ENCODE measurements at regions not wholly inside any gene's neighbourhood (a gene's known extent, or its start where the extent isn't known, plus 50 kb on each side); places are given as distances from the start of the nearest gene placed in this dataset.

DNA sequence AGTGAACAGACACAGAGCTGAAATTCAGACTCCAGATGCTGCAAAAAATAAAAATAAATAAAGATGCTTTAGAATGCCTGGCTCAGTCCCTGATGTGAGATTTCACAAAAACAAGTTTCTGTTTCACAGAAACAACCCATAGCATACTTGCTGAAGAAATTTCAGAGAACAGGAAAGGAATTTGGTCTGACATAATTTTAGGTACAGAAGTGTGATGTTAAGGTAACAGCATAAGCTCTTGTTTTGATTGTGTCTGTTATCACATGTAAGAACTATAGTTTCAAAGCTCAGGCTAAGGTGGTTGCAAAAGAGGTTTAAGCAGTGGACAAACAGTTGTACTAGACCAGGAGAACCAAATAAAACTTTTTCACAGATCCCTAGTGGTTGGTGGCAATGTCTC lies 152.1 kb downstream of the PTGER3 start:
- TF ChIP-seq EP300 (IDR thresholded peaks at IDR 0.05), result no peak
- TF ChIP-seq, protein P1, sequence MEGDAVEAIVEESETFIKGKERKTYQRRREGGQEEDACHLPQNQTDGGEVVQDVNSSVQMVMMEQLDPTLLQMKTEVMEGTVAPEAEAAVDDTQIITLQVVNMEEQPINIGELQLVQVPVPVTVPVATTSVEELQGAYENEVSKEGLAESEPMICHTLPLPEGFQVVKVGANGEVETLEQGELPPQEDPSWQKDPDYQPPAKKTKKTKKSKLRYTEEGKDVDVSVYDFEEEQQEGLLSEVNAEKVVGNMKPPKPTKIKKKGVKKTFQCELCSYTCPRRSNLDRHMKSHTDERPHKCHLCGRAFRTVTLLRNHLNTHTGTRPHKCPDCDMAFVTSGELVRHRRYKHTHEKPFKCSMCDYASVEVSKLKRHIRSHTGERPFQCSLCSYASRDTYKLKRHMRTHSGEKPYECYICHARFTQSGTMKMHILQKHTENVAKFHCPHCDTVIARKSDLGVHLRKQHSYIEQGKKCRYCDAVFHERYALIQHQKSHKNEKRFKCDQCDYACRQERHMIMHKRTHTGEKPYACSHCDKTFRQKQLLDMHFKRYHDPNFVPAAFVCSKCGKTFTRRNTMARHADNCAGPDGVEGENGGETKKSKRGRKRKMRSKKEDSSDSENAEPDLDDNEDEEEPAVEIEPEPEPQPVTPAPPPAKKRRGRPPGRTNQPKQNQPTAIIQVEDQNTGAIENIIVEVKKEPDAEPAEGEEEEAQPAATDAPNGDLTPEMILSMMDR (IDR thresholded peaks at IDR 0.05), result no peak
- TF ChIP-seq POLR2A (IDR thresholded peaks at IDR 0.05), result no peak
- no peak overlapping the region for H3K27ac ChIP-seq

DNA sequence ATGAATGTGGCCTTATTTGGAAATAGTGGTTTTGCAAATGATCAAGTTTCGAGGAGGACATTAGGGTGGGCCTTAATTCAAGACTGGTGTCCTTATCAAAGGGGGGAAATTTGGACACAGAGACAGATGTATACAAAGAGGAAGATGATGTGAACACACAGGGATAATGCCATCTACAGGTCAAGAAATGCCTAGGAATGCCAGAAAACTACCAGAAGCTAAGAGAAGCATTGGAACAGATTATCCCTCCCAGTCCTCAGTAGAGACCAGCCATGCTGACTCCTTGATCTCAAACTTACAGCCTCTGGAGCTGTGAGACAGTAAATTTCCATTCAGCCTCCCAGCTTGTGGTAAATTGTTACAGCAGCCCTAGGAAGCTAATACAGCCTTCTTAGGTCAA lies 151.4 kb downstream of the PTGER3 start:
- Histone ChIP-seq H3K27me3 (no peaks in the 10 kb centered on the region), H3K4me1 (no peaks in the 10 kb centered on the region), H3K27ac (no peak overlapping the region), H3K9me3 (no peaks in the 10 kb centered on the region), H3K4me3 (no peak overlapping the region), H3K36me3 (no peaks in the 10 kb centered on the region)
- 47 to 60% methylated on average over 1 of the region's 1 CpG for WGBS, 2 donors
- DNase-seq (ENCODE audit: low spot score in 2 of 2), result no peak
- TF ChIP-seq EP300 (IDR thresholded peaks at IDR 0.05) (no peak), POLR2A (IDR thresholded peaks at IDR 0.05) (no peak)
- TF ChIP-seq, protein P1 (IDR thresholded peaks at IDR 0.05), result no peak

More for the DNA sequence above, 152.1 kb downstream of the PTGER3 start:
- no peak for DNase-seq (ENCODE audit: low spot score in 2 of 2)
- Histone ChIP-seq H3K27me3 (no peaks in the 10 kb centered on the region), H3K4me3 (no peak overlapping the region), H3K36me3 (no peaks in the 10 kb centered on the region), H3K4me1 (no peaks in the 10 kb centered on the region), H3K9me3 (no peaks in the 10 kb centered on the region)

DNA sequence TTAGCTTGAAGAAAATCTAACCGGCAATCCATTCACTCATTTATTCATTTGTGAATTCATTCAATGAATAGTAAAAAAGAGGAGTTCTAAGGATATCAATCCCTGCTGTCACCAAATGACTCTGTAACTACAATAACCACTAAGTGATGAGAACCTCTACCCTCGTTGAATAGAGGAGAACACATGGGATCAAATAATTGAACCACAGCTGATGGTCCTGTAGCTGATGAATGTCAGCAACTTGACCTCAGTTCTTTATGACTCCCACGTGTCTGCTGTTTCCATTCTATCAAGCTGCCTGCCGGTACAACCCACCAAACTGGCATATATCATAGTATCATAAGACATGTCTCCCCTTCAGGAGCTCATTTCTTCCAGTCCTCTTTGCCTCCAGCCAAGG lies 150.3 kb downstream of the PTGER3 start:
- H3K4me1 ChIP-seq, result no peaks in the 10 kb centered on the region
- H3K4me3 ChIP-seq, result no peak overlapping the region
- H3K27me3 ChIP-seq, result no peaks in the 10 kb centered on the region
- no peak for DNase-seq (ENCODE audit: low spot score in 2 of 2)
- H3K27ac ChIP-seq, result no peak overlapping the region
- no peaks in the 10 kb centered on the region for H3K36me3 ChIP-seq
- TF ChIP-seq EP300 (IDR thresholded peaks at IDR 0.05) (no peak), POLR2A (IDR thresholded peaks at IDR 0.05) (no peak)
- TF ChIP-seq, protein P1 (IDR thresholded peaks at IDR 0.05), result no peak
- 53 to 63% methylated on average over 4 of the region's 4 CpGs for WGBS, 2 donors
- no peaks in the 10 kb centered on the region for H3K9me3 ChIP-seq

DNA sequence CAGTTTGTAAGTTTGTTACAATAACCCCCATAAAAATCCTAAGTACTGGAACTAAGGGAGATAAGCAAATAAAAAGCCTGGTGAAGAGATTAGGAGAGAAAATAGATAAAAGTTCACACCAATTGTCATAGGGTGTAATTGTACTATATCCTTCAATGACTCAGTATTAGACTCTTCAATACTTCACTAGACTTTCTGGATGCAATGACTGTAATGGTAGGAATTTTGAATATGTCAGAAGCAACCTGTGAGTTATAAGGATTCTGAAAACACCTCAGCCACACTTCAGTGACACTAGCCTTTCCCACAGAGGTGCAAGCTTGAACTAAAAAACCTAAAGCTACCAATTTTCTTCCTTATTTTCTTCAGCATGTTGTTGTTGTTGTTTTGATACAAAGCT lies 147.9 kb downstream of the PTGER3 start:
- H3K27me3 ChIP-seq, result no peaks in the 10 kb centered on the region
- TF ChIP-seq, protein P1 (IDR thresholded peaks at IDR 0.05), result no peak
- TF ChIP-seq EP300 (IDR thresholded peaks at IDR 0.05) (no peak), POLR2A (IDR thresholded peaks at IDR 0.05) (no peak)
- DNase-seq (ENCODE audit: low spot score in 2 of 2), result no peak

DNA sequence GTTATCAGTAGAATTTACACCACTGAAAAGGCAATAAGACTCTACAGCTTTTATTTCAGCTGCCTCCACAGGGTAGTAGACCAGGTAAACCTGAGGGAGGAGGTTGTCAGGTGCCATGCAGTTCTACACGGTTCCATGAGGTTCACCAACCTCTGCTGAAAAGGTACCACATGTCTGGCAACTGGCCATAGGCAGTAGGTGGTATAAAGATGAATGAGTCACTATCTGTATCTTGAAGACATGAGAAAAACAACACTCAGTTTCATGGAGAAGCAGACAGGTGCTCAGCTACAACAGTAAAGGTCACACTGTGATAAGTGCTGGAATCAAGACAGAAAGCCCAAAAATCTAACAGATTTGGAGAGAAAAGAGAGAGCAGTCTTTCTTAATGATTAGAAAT lies 145.4 kb downstream of the PTGER3 start:
- DNase-seq (ENCODE audit: low spot score in 2 of 2), result no peak
- no peaks in the 10 kb centered on the region for H3K9me3 ChIP-seq
- TF ChIP-seq EP300 (IDR thresholded peaks at IDR 0.05) (no peak), POLR2A (IDR thresholded peaks at IDR 0.05) (no peak)
- TF ChIP-seq, protein P1 (IDR thresholded peaks at IDR 0.05), result no peak
- WGBS, 2 donors, result 69 to 80% methylated on average over 1 of the region's 1 CpG
- H3K36me3 ChIP-seq, result no peaks in the 10 kb centered on the region
- H3K27ac ChIP-seq, result no peak overlapping the region
- H3K4me3 ChIP-seq, result no peak overlapping the region
- no peaks in the 10 kb centered on the region for H3K27me3 ChIP-seq
- no peaks in the 10 kb centered on the region for H3K4me1 ChIP-seq

More for the DNA sequence above, 147.9 kb downstream of the PTGER3 start:
- Histone ChIP-seq H3K36me3 (no peaks in the 10 kb centered on the region), H3K27ac (no peak overlapping the region), H3K4me1 (no peaks in the 10 kb centered on the region), H3K4me3 (no peak overlapping the region), H3K9me3 (no peaks in the 10 kb centered on the region)
